ENCODE measurements at regions not wholly inside any gene's neighbourhood (a gene's known extent, or its start where the extent isn't known, plus 50 kb on each side); places are given as distances from the start of the nearest gene placed in this dataset.

- no peak for DNase-seq (ENCODE audit: low read depth)
Observed at GRCh38 chr13:44096901-44097300, 217.2 kb downstream of the LACC1 start.

- DNase-seq (ENCODE audit: low read depth), result no peak
Observed at GRCh38 chr13:44098559-44098958, 218.9 kb downstream of the LACC1 start.

- no peak for DNase-seq (ENCODE audit: low read depth)
Observed at GRCh38 chr13:44101347-44102083, 221.8 kb downstream of the LACC1 start.

- no peak for DNase-seq (ENCODE audit: low read depth)
Observed at GRCh38 chr13:44103429-44104196, 223.9 kb downstream of the LACC1 start.

- no peak for DNase-seq (ENCODE audit: low read depth)
Observed at GRCh38 chr13:44104197-44104490, 224.4 kb downstream of the LACC1 start.

- no peak for DNase-seq (ENCODE audit: low read depth)
Observed at GRCh38 chr13:44104969-44105368, 225.3 kb downstream of the LACC1 start.

- DNase-seq (ENCODE audit: low read depth), result no peak
Observed at GRCh38 chr13:44106266-44107152, 226.8 kb downstream of the LACC1 start.

GRCh38 chr13:44107357-44108121 is 227.8 kb downstream of the LACC1 start:
- DNase-seq (ENCODE audit: low read depth), result no peak

- DNase-seq (ENCODE audit: low read depth), result no peak
Observed at GRCh38 chr13:44108331-44108858, 228.7 kb downstream of the LACC1 start.

- no peak for DNase-seq (ENCODE audit: low read depth)
Observed at GRCh38 chr13:44110091-44110621, 230.5 kb downstream of the LACC1 start.

GRCh38 chr13:44111701-44112100 is 232.0 kb downstream of the LACC1 start:
- no peak for DNase-seq (ENCODE audit: low read depth)

- DNase-seq (ENCODE audit: low read depth), result no peak
Observed at GRCh38 chr13:44112700-44113329, 233.1 kb downstream of the LACC1 start.

GRCh38 chr13:44116562-44117332 is 237.0 kb downstream of the LACC1 start:
- DNase-seq (ENCODE audit: low read depth), result peak; percentile 8

GRCh38 chr13:44117351-44117750 is 237.6 kb downstream of the LACC1 start:
- DNase-seq (ENCODE audit: low read depth), result peak; percentile 48

- DNase-seq (ENCODE audit: low read depth), result no peak
Observed at GRCh38 chr13:44117816-44118215, 238.1 kb downstream of the LACC1 start.

GRCh38 chr13:44118881-44119280 is 239.2 kb downstream of the LACC1 start:
- DNase-seq (ENCODE audit: low read depth), result no peak

GRCh38 chr13:44120043-44120442 is 240.3 kb downstream of the LACC1 start:
- DNase-seq (ENCODE audit: low read depth), result no peak

- DNase-seq (ENCODE audit: low read depth), result no peak
Observed at GRCh38 chr13:44120849-44121755, 241.4 kb downstream of the LACC1 start.

GRCh38 chr13:44124352-44124751 is 244.6 kb downstream of the LACC1 start:
- no peak for DNase-seq (ENCODE audit: low read depth)
